A549 (cell line): ENCODE measurements at regions not wholly inside any gene's neighbourhood (a gene's known extent, or its start where the extent isn't known, plus 50 kb on each side); places are given as distances from the start of the nearest gene placed in this dataset.

Source experiments
- CHD2 ChIP-seq: fragments of 150-350 bp; IDR thresholded peaks from 2 replicates; pipeline ENCODE4 v1.6.1; 2014; ENCODE audit warnings: low read length; ENCODE audit not compliant: partially characterized antibody
- JUNB ChIP-seq: fragments of >200 bp; sonication (Bioruptor Twin); formaldehyde crosslinking; IDR thresholded peaks from 2 replicates; pipeline ENCODE4 v1.6.1; 2016
- MAZ ChIP-seq: fragments of 150-350 bp; IDR thresholded peaks from 2 replicates; pipeline ENCODE4 v1.6.1; 2014; ENCODE audit warnings: antibody characterized with exemption, low read depth, low read length, borderline replicate concordance
- PHF8 ChIP-seq: fragments of 200-600 bp; sonication (generic); IDR thresholded peaks from 2 replicates; pipeline ENCODE4 v1.6.1; 2016; ENCODE audit warnings: low read depth, mild to moderate bottlenecking, antibody characterized with exemption, moderate library complexity, borderline replicate concordance
- POLR2A ChIP-seq: IDR thresholded peaks from 2 replicates; pipeline ENCODE4 v1.6.1; 2012; ENCODE audit warnings: mild to moderate bottlenecking, low read length
- POLR2AphosphoS2 ChIP-seq: conservative IDR thresholded peaks from 2 replicates; pipeline ENCODE4 v1.6.1; 2012; ENCODE audit warnings: low read length, improper control_type of control experiment, inconsistent platforms
- TF ChIP-seq, protein P1 (sequence below): fragments of 150-350 bp; IDR thresholded peaks from 2 replicates; pipeline ENCODE4 v1.6.1; 2014; ENCODE audit warnings: low read depth, mild to moderate bottlenecking, low read length
- TF ChIP-seq, protein P2 (sequence below): fragments of >200 bp; sonication (Bioruptor Twin); formaldehyde crosslinking; IDR thresholded peaks from 3 replicates; pipeline ENCODE4 v1.5.1; 2016

GRCh38 chr13:62122434-62122833, 706.8 kb upstream of the PCDH20 start:
- TF ChIP-seq, protein P1, sequence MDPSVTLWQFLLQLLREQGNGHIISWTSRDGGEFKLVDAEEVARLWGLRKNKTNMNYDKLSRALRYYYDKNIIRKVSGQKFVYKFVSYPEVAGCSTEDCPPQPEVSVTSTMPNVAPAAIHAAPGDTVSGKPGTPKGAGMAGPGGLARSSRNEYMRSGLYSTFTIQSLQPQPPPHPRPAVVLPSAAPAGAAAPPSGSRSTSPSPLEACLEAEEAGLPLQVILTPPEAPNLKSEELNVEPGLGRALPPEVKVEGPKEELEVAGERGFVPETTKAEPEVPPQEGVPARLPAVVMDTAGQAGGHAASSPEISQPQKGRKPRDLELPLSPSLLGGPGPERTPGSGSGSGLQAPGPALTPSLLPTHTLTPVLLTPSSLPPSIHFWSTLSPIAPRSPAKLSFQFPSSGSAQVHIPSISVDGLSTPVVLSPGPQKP, result no peak
- TF ChIP-seq, protein P2, sequence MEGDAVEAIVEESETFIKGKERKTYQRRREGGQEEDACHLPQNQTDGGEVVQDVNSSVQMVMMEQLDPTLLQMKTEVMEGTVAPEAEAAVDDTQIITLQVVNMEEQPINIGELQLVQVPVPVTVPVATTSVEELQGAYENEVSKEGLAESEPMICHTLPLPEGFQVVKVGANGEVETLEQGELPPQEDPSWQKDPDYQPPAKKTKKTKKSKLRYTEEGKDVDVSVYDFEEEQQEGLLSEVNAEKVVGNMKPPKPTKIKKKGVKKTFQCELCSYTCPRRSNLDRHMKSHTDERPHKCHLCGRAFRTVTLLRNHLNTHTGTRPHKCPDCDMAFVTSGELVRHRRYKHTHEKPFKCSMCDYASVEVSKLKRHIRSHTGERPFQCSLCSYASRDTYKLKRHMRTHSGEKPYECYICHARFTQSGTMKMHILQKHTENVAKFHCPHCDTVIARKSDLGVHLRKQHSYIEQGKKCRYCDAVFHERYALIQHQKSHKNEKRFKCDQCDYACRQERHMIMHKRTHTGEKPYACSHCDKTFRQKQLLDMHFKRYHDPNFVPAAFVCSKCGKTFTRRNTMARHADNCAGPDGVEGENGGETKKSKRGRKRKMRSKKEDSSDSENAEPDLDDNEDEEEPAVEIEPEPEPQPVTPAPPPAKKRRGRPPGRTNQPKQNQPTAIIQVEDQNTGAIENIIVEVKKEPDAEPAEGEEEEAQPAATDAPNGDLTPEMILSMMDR, result no peak
- no peak for TF ChIP-seq PHF8
- TF ChIP-seq MAZ, result no peak
- TF ChIP-seq JUNB, result no peak
- TF ChIP-seq POLR2A, result no peak
- no peak for TF ChIP-seq CHD2
- TF ChIP-seq POLR2AphosphoS2, result no peak
